AG04449 (cell line): ENCODE measurements at regions not wholly inside any gene's neighbourhood (a gene's known extent, or its start where the extent isn't known, plus 50 kb on each side); places are given as distances from the start of the nearest gene placed in this dataset.

Source experiments
- CTCF ChIA-PET: fragments of 350-600 bp; formaldehyde crosslinking; extraction: SDS; loops from one replicate; lab custom pipeline; 2021; ENCODE audit warnings: antibody characterized with exemption; lab: Yijun Ruan, JAX
- POLR2A ChIA-PET: fragments of 400-600, 350-600 bp; formaldehyde crosslinking; extraction: SDS; loops from one replicate; lab custom pipeline; 2020; ENCODE audit warnings: antibody characterized with exemption, inconsistent platforms; lab: Yijun Ruan, JAX
- DNase-seq: peaks from one replicate; pipeline ENCODE4 v3.0.0-alpha.2; 2010; ENCODE audit warnings: low read depth, low spot score
- H3K4me3 ChIP-seq: 2 replicates; pipeline ENCODE4 v1.5.1; 2011; ENCODE audit warnings: low read depth, mild to moderate bottlenecking, control low read depth, low read length
- CTCF ChIP-seq: IDR thresholded peaks from one replicate; pipeline ENCODE4 v1.5.1; 2011; ENCODE audit warnings: mild to moderate bottlenecking, moderate library complexity, low read length, control low read depth, inconsistent platforms; ENCODE audit not compliant: insufficient read depth; ENCODE audit errors: missing control alignments

- DNase-seq, result no peak
- CTCF ChIA-PET, result no interaction called here
- no peak for TF ChIP-seq CTCF
- H3K4me3 ChIP-seq, result no peak overlapping the region
- POLR2A ChIA-PET, result no interaction called here
These were observed 98.2 kb downstream of the PRLHR start for GRCh38 chr10:118497227-118497626.

GRCh38 chr10:118496525-118496924 lies 98.9 kb downstream of the PRLHR start:
- no peak overlapping the region for H3K4me3 ChIP-seq
- no peak for TF ChIP-seq CTCF
- CTCF ChIA-PET, result no interaction called here
- DNase-seq, result no peak
- POLR2A ChIA-PET, result no interaction called here

GRCh38 chr10:118495499-118495898 lies 99.9 kb downstream of the PRLHR start:
- POLR2A ChIA-PET, result no interaction called here
- DNase-seq, result no peak
- CTCF ChIA-PET, result no interaction called here
- H3K4me3 ChIP-seq, result no peak overlapping the region
- TF ChIP-seq CTCF, result no peak

- ChIA-PET POLR2A (no interaction called here), CTCF (no interaction called here)
- TF ChIP-seq CTCF, result no peak
- no peak for DNase-seq
- H3K4me3 ChIP-seq, result no peak overlapping the region
These were observed 104.4 kb downstream of the PRLHR start for GRCh38 chr10:118491055-118491454.

- ChIA-PET POLR2A (no interaction called here), CTCF (no interaction called here)
These were observed 106.5 kb downstream of the PRLHR start for GRCh38 chr10:118488710-118489497.

GRCh38 chr10:118485641-118486040 lies 109.8 kb downstream of the PRLHR start:
- no peak for DNase-seq
- no peak for TF ChIP-seq CTCF
- CTCF ChIA-PET, result no interaction called here
- no peak overlapping the region for H3K4me3 ChIP-seq
- POLR2A ChIA-PET, result no interaction called here

More at GRCh38 chr10:118488710-118489497, 106.5 kb downstream of the PRLHR start:
- no peak for TF ChIP-seq CTCF
- no peak for DNase-seq
- H3K4me3 ChIP-seq, result no peak overlapping the region
